GM12878 (cell line): ENCODE measurements at regions not wholly inside any gene's neighbourhood (a gene's known extent, or its start where the extent isn't known, plus 50 kb on each side); places are given as distances from the start of the nearest gene placed in this dataset.

Experiments
- BHLHE40 ChIP-seq, 2 experiments: fragments of 450-650 bp in 1 of 2; IDR thresholded peaks; 2 replicates each; pipeline ENCODE4 v1.6.1; 2011 to 2017; ENCODE audit warnings: low read depth in 2 of 2, borderline replicate concordance in 1 of 2, improper control_type of control experiment in 1 of 2, low read length in 1 of 2, mild to moderate bottlenecking in 1 of 2
- CHD2 ChIP-seq: IDR thresholded peaks from 2 replicates; pipeline ENCODE4 v1.6.1; 2011; ENCODE audit warnings: low read depth, low read length, improper control_type of control experiment, borderline replicate concordance
- CTCF ChIP-seq, 3 experiments: IDR thresholded peaks in 2 of 3; conservative IDR thresholded peaks in 1 of 3; 2 replicates each; pipeline ENCODE4 v1.5.1; 2011; ENCODE audit warnings: low read depth in 3 of 3, low read length in 3 of 3, mild to moderate bottlenecking in 3 of 3, control low read depth in 2 of 3, moderate library complexity in 2 of 3, inconsistent platforms in 1 of 3, mixed read lengths in 1 of 3; ENCODE audit not compliant: control insufficient read depth in 2 of 3, insufficient read depth in 1 of 3; ENCODE audit errors: extremely low read depth in 1 of 3
- EZH2 ChIP-seq: IDR thresholded peaks from 2 replicates; pipeline ENCODE4 v1.6.1; 2012; ENCODE audit warnings: low read depth, mild to moderate bottlenecking, control low read depth, inconsistent platforms, low read length, borderline replicate concordance; ENCODE audit not compliant: control insufficient read depth
- IKZF2 ChIP-seq, 2 experiments: fragments of 450-650 bp; IDR thresholded peaks; 2 replicates each; pipeline ENCODE4 v1.6.1; 2017; ENCODE audit warnings: mild to moderate bottlenecking in 2 of 2, moderate library complexity in 2 of 2
- MAX ChIP-seq: IDR thresholded peaks from 2 replicates; pipeline ENCODE4 v1.6.1; 2012; ENCODE audit warnings: low read depth, low read length, improper control_type of control experiment
- MYC ChIP-seq: IDR thresholded peaks from 2 replicates; pipeline ENCODE4 v1.6.1; 2011; ENCODE audit warnings: mild to moderate bottlenecking, low read length, moderate library complexity, inconsistent platforms; ENCODE audit not compliant: insufficient read depth, insufficient replicate concordance, insufficient read length, severe bottlenecking
- NRF1 ChIP-seq: conservative IDR thresholded peaks from 2 replicates; pipeline ENCODE4 v1.6.1; 2011; ENCODE audit warnings: mild to moderate bottlenecking, low read depth, low read length, improper control_type of control experiment
- PKNOX1 ChIP-seq: fragments of 450-650 bp; IDR thresholded peaks from 2 replicates; pipeline ENCODE4 v1.6.1; 2016; ENCODE audit warnings: mild to moderate bottlenecking
- SUPT20H ChIP-seq: IDR thresholded peaks from 2 replicates; pipeline ENCODE4 v1.6.1; 2011; ENCODE audit warnings: low read depth, mild to moderate bottlenecking, low read length, moderate library complexity, borderline replicate concordance; ENCODE audit not compliant: control insufficient read depth
- TAF1 ChIP-seq: IDR thresholded peaks from 2 replicates; pipeline ENCODE4 v1.6.1; 2011; ENCODE audit warnings: mild to moderate bottlenecking, low read depth, low read length, borderline replicate concordance
- TCF7 ChIP-seq: IDR thresholded peaks from 2 replicates; pipeline ENCODE4 v1.6.1; 2014; ENCODE audit warnings: antibody characterized with exemption, borderline replicate concordance
- YBX1 ChIP-seq: fragments of 450-650 bp; IDR thresholded peaks from 2 replicates; pipeline ENCODE4 v1.6.1; 2016; ENCODE audit warnings: antibody characterized with exemption

GRCh38 chr9:103757062-103757461, 337.0 kb upstream of the SMC2 start:
- TF ChIP-seq PKNOX1 (no peak), IKZF2 (IDR thresholded peaks at IDR 0.05) (no peak), YBX1 (no peak), EZH2 (no peak), CTCF (IDR thresholded peaks at IDR 0.05 in 2 of 3, conservative IDR thresholded peaks at IDR 0.05 in 1 of 3; ENCODE audit: control insufficient read depth in 2 of 3, extremely low read depth in 1 of 3, insufficient read depth in 1 of 3, low read depth in 3 of 3, low read length in 3 of 3) (no peak), MYC (no peak), NRF1 (no peak), CHD2 (no peak), TAF1 (no peak), SUPT20H (no peak), BHLHE40 (IDR thresholded peaks at IDR 0.05; ENCODE audit: borderline replicate concordance in 1 of 2, low read depth in 2 of 2, low read length in 1 of 2) (no peak), TCF7 (no peak), MAX (no peak)
